MCF 10A (cell line): ENCODE measurements at regions not wholly inside any gene's neighbourhood (a gene's known extent, or its start where the extent isn't known, plus 50 kb on each side); places are given as distances from the start of the nearest gene placed in this dataset.

Source experiments
- BruUV-seq: library from RNA; stranded (reverse); fragments of 400-500 nt; replicated peaks from 2 replicates; lab custom pipeline; 2021; lab: Mats Ljungman, UMichigan
- CTCF ChIA-PET: fragments of 300-600 bp; sonication (Branson Sonifier 250); formaldehyde crosslinking; extraction: SDS; loops from one replicate; lab custom pipeline; 2021; ENCODE audit warnings: antibody characterized with exemption, inconsistent platforms; lab: Yijun Ruan, JAX
- POLR2A ChIA-PET: fragments of 300-600, 350-650 bp; sonication (Branson Sonifier 250); formaldehyde crosslinking; extraction: SDS; loops from one replicate; lab custom pipeline; 2020; ENCODE audit warnings: antibody characterized with exemption, inconsistent platforms; lab: Yijun Ruan, JAX
- DNase-seq: peaks from one replicate; pipeline ENCODE4 v3.0.0-alpha.2; 2018; ENCODE audit not compliant: unreplicated experiment
- H3K27ac Mint-ChIP-seq: one replicate; pipeline ENCODE4 v1.8.0; 2022; ENCODE audit warnings: mild to moderate bottlenecking, low read depth, mixed read lengths; ENCODE audit not compliant: unreplicated experiment
- H3K27me3 Mint-ChIP-seq: one replicate; pipeline ENCODE4 v1.8.0; 2022; ENCODE audit warnings: mixed read lengths; ENCODE audit not compliant: insufficient read depth, unreplicated experiment
- H3K36me3 Mint-ChIP-seq: one replicate; pipeline ENCODE4 v1.8.0; 2022; ENCODE audit warnings: mild to moderate bottlenecking, moderate library complexity, mixed read lengths; ENCODE audit not compliant: insufficient read depth, unreplicated experiment
- H3K4me1 Mint-ChIP-seq: one replicate; pipeline ENCODE4 v1.8.0; 2022; ENCODE audit warnings: mixed read lengths; ENCODE audit not compliant: insufficient read depth, unreplicated experiment
- H3K4me3 Mint-ChIP-seq: one replicate; pipeline ENCODE4 v1.8.0; 2022; ENCODE audit warnings: mild to moderate bottlenecking, moderate library complexity, mixed read lengths; ENCODE audit not compliant: unreplicated experiment
- H3K9me3 Mint-ChIP-seq: one replicate; pipeline ENCODE4 v1.8.0; 2022; ENCODE audit warnings: mixed read lengths; ENCODE audit not compliant: unreplicated experiment
- CTCF ChIP-seq: fragments of 200-600 bp; IDR thresholded peaks from one replicate; pipeline ENCODE4 v1.8.0; 2022; ENCODE audit warnings: antibody characterized with exemption, mild to moderate bottlenecking; ENCODE audit not compliant: unreplicated experiment
- intact Hi-C: fragments of 100-400 bp; cut with micrococcal nuclease; formaldehyde crosslinking; loops from 2 replicates; pipeline ENCODE4 v1.14.1; 2022

GRCh38 chr10:118511711-118512110 lies 83.7 kb downstream of the PRLHR start:
- TF ChIP-seq CTCF: no peak
- Mint-ChIP-seq H3K4me1 (peaks cover 23% of the 10 kb centered on the region), H3K27me3 (no peaks in the 10 kb centered on the region), H3K27ac (no peak overlapping the region), H3K9me3 (no peaks in the 10 kb centered on the region), H3K4me3 (no peak overlapping the region), H3K36me3 (no peaks in the 10 kb centered on the region)
- POLR2A ChIA-PET: interaction anchor here (0.8 to 3.5 kb wide), 4 partner anchors 9 to 17 kb away, joined by 3 to 22 read pairs (median 8); no protein-coding TSS in a partner anchor
- peak; percentile 48 for DNase-seq
- no TSS peak for BruUV-seq
- CTCF ChIA-PET: interaction anchor here (0.6 to 2.0 kb wide), 2 partner anchors 32 to 208 kb away, joined by 4 read pairs; no protein-coding TSS in a partner anchor
- intact Hi-C loops: no loop called here

- BruUV-seq: no TSS peak
Observed at GRCh38 chr10:118508863-118509262, 86.6 kb downstream of the PRLHR start.

GRCh38 chr10:118508355-118508754 lies 87.1 kb downstream of the PRLHR start:
- POLR2A ChIA-PET: interaction anchor here (1.9 kb wide), 1 partner anchor 15 kb away, joined by 8 read pairs; no protein-coding TSS in a partner anchor
- Mint-ChIP-seq H3K27ac (no peak overlapping the region), H3K4me1 (peaks cover 44% of the 10 kb centered on the region), H3K27me3 (no peaks in the 10 kb centered on the region), H3K4me3 (no peak overlapping the region), H3K36me3 (no peaks in the 10 kb centered on the region), H3K9me3 (no peaks in the 10 kb centered on the region)
- intact Hi-C loops: no loop called here
- CTCF ChIA-PET: interaction anchor here (0.9 kb wide), 1 partner anchor 35 kb away, joined by 4 read pairs; no protein-coding TSS in a partner anchor
- DNase-seq: no peak
- no peak for TF ChIP-seq CTCF
- BruUV-seq: no TSS peak

More at GRCh38 chr10:118508863-118509262, 86.6 kb downstream of the PRLHR start:
- Mint-ChIP-seq H3K27ac (no peak overlapping the region), H3K4me1 (peaks cover 39% of the 10 kb centered on the region), H3K27me3 (no peaks in the 10 kb centered on the region), H3K4me3 (no peak overlapping the region), H3K36me3 (no peaks in the 10 kb centered on the region), H3K9me3 (no peaks in the 10 kb centered on the region)
- POLR2A ChIA-PET: interaction anchor here (1.9 kb wide), 1 partner anchor 14 kb away, joined by 8 read pairs; no protein-coding TSS in a partner anchor
- intact Hi-C loops: no loop called here
- no peak for DNase-seq
- no peak for TF ChIP-seq CTCF
- CTCF ChIA-PET: interaction anchor here (0.9 to 1.2 kb wide), 2 partner anchors 14 to 34 kb away, joined by 3 to 4 read pairs; no protein-coding TSS in a partner anchor

GRCh38 chr10:118506671-118507590 lies 88.5 kb downstream of the PRLHR start:
- intact Hi-C loops: no loop called here

More at GRCh38 chr10:118506671-118507590, 88.5 kb downstream of the PRLHR start:
- Mint-ChIP-seq H3K27me3 (no peaks in the 10 kb centered on the region), H3K4me3 (no peak overlapping the region), H3K4me1 (peaks cover 58% of the 10 kb centered on the region), H3K27ac (no peak overlapping the region), H3K9me3 (no peaks in the 10 kb centered on the region), H3K36me3 (no peaks in the 10 kb centered on the region)
- POLR2A ChIA-PET: interaction anchor here (1.9 kb wide), 1 partner anchor 16 kb away, joined by 8 read pairs; no protein-coding TSS in a partner anchor
- CTCF ChIA-PET: no interaction called here
- no peak for DNase-seq
- no peak for TF ChIP-seq CTCF
- no TSS peak for BruUV-seq
